PFSK-1 (cell line): ENCODE measurements at regions not wholly inside any gene's neighbourhood (a gene's known extent, or its start where the extent isn't known, plus 50 kb on each side); places are given as distances from the start of the nearest gene placed in this dataset.

ENCODE experiments used
- FOXP2 ChIP-seq: optimal IDR thresholded peaks from 2 replicates; pipeline ENCODE3; 2011; ENCODE audit warnings: borderline replicate concordance, control low read depth, inconsistent platforms; ENCODE audit not compliant: insufficient read depth; ENCODE audit errors: extremely low read length, extremely low read depth
- POLR2AphosphoS5 ChIP-seq: IDR thresholded peaks from 2 replicates; pipeline ENCODE4 v1.6.1; 2012; ENCODE audit warnings: low read depth, mild to moderate bottlenecking, control low read depth, low read length, moderate library complexity
- REST ChIP-seq, 2 experiments: IDR thresholded peaks; 2 replicates each; pipeline versions ENCODE4 v1.6.1 to v1.8.0; 2011 to 2012; ENCODE audit warnings: low read depth in 2 of 2, low read length in 2 of 2, control low read depth in 1 of 2, inconsistent platforms in 1 of 2, mild to moderate bottlenecking in 1 of 2, moderate library complexity in 1 of 2; ENCODE audit not compliant: insufficient read depth in 1 of 2
- SIN3A ChIP-seq: IDR thresholded peaks from 2 replicates; pipeline ENCODE4 v1.6.1; 2012; ENCODE audit warnings: mild to moderate bottlenecking, low read length, moderate library complexity, borderline replicate concordance; ENCODE audit not compliant: insufficient read depth
- TAF1 ChIP-seq: IDR thresholded peaks from 2 replicates; pipeline ENCODE4 v1.6.1; 2012; ENCODE audit warnings: low read length, control low read depth, borderline replicate concordance; ENCODE audit not compliant: insufficient read depth

- TF ChIP-seq POLR2AphosphoS5 (no peak), FOXP2 (no peak), TAF1 (no peak), REST (IDR thresholded peaks at IDR 0.05; ENCODE audit: insufficient read depth in 1 of 2, low read depth in 2 of 2, low read length in 2 of 2) (no peak), SIN3A (no peak)
Observed at GRCh38 chr11:69954756-69955155, 123.4 kb upstream of the ANO1 start.

GRCh38 chr11:69956669-69957190, 121.4 kb upstream of the ANO1 start:
- TF ChIP-seq TAF1 (no peak), REST (IDR thresholded peaks at IDR 0.05; ENCODE audit: insufficient read depth in 1 of 2, low read depth in 2 of 2, low read length in 2 of 2) (no peak), FOXP2 (no peak), POLR2AphosphoS5 (no peak), SIN3A (no peak)

- TF ChIP-seq SIN3A, result no peak
- no peak for TF ChIP-seq TAF1
- no peak for TF ChIP-seq POLR2AphosphoS5
- TF ChIP-seq REST (IDR thresholded peaks at IDR 0.05; ENCODE audit: insufficient read depth in 1 of 2, low read depth in 2 of 2, low read length in 2 of 2), result no peak
- TF ChIP-seq FOXP2, result no peak
Observed at GRCh38 chr11:69957849-69958248, 120.3 kb upstream of the ANO1 start.

- TF ChIP-seq SIN3A (no peak), POLR2AphosphoS5 (no peak), TAF1 (no peak), REST (IDR thresholded peaks at IDR 0.05; ENCODE audit: insufficient read depth in 1 of 2, low read depth in 2 of 2, low read length in 2 of 2) (no peak), FOXP2 (no peak)
Observed at GRCh38 chr11:69958308-69958707, 119.8 kb upstream of the ANO1 start.

GRCh38 chr11:69959461-69959860, 118.7 kb upstream of the ANO1 start:
- TF ChIP-seq POLR2AphosphoS5, result no peak
- TF ChIP-seq SIN3A, result no peak
- no peak for TF ChIP-seq FOXP2
- no peak for TF ChIP-seq TAF1
- no peak for TF ChIP-seq REST (IDR thresholded peaks at IDR 0.05; ENCODE audit: insufficient read depth in 1 of 2, low read depth in 2 of 2, low read length in 2 of 2)
